ENCODE measurements at regions not wholly inside any gene's neighbourhood (a gene's known extent, or its start where the extent isn't known, plus 50 kb on each side); places are given as distances from the start of the nearest gene placed in this dataset.
"Not testable (repeated sequence)": the region's sequence is repeated elsewhere in the genome, so short reads cannot be mapped to it uniquely, and the experiment has no call there.

DNA sequence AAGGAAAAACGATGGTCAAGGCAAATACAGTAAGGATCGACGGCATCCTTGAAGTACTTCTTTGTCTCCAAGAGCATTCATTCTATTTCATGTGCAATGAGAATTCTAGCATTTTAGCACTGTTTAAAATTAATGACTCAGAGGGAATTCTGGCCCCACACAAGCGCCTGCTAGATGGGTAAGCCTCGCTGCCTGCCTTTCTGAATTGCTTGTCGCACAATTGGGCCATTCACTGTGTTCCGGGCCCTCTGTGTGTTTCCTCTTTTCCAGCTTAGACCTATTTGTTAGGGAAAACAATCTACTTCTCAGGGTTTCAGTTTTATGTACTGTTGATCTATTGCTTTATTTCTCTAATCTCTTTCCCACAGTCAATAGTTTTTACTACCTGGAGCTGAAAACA lies 204.7 kb upstream of the ZNF32 start:
- ATAC-seq (no peak), DNase-seq (no peak)
- Mint-ChIP-seq H3K27me3 (ENCODE audit: low read depth) (no peaks in the 10 kb centered on the region), H3K4me3 (no peak overlapping the region), H3K36me3 (ENCODE audit: insufficient read depth) (no peaks in the 10 kb centered on the region), H3K9me3 (no peaks in the 10 kb centered on the region), H3K4me1 (ENCODE audit: low read depth) (no peaks in the 10 kb centered on the region)

DNA sequence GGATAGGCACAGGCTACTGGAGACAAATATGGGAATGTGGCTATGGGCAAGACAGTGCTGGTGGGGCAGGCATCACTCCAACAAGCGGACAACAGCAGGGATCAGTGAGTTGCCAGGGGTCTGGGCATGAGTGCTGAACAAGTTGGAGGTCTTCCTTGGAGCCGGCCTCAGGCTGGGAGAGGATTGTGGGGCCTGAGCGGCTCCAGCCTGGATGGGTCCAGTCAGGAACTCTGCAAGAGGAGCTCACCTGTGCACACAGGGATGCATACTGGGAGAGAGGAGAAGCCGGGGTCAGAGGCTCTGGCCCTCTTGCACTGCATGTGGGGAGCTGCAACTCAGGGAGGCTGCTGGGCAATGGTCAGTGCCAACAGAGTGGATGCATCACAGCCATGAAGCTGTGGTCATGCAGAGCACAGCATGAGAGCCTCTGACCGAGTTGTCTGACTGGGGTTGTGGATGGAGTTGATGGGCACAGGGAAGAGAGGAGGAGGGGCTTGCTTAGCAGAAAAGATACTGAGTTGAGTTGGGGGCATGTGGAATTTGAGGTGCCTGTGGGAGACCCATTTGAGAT lies 204.0 kb upstream of the ZNF32 start:
- DNase-seq: no peak
- no peaks in the 10 kb centered on the region for H3K36me3 Mint-ChIP-seq (ENCODE audit: insufficient read depth)
- H3K4me1 Mint-ChIP-seq (ENCODE audit: low read depth): peaks cover under 1% of the 10 kb centered on the region
- H3K27me3 Mint-ChIP-seq (ENCODE audit: low read depth): no peaks in the 10 kb centered on the region
- H3K4me3 Mint-ChIP-seq: no peak overlapping the region
- no peak for ATAC-seq
- H3K9me3 Mint-ChIP-seq: no peaks in the 10 kb centered on the region

- no peaks in the 10 kb centered on the region for H3K36me3 Mint-ChIP-seq (ENCODE audit: insufficient read depth)
- ATAC-seq: no peak
Measured at GRCh38 chr10:43852149-43852548, 203.5 kb upstream of the ZNF32 start.

GRCh38 chr10:43851030-43851429 lies 202.3 kb upstream of the ZNF32 start:
- DNase-seq (no peak), ATAC-seq (no peak)
- Mint-ChIP-seq H3K9me3 (no peaks in the 10 kb centered on the region), H3K27me3 (ENCODE audit: low read depth) (no peaks in the 10 kb centered on the region), H3K36me3 (ENCODE audit: insufficient read depth) (no peaks in the 10 kb centered on the region), H3K4me1 (ENCODE audit: low read depth) (peaks cover 17% of the 10 kb centered on the region), H3K4me3 (no peak overlapping the region)

More at GRCh38 chr10:43852149-43852548, 203.5 kb upstream of the ZNF32 start:
- Mint-ChIP-seq H3K4me3 (no peak overlapping the region), H3K9me3 (no peaks in the 10 kb centered on the region), H3K27me3 (ENCODE audit: low read depth) (no peaks in the 10 kb centered on the region), H3K4me1 (ENCODE audit: low read depth) (peaks cover 6% of the 10 kb centered on the region)
- no peak for DNase-seq

DNA sequence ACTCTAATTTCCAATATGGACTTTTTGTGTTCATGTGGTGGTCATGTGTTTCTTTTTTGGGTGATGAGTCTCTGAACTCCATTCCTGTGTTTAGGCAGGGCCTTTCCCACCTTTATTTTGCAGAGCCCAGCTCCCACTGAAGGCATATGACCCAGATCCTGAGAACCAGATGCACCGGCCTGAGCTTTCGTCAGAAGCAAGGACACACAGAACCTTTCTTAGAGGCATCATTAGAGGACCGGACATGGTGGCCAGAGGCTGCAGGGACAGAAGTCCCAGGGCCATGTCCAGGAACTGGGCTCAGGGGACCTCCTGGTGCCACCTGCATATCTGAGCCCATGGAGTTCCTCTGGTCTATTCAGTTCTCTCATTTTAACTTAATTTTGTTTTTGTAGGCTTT lies 200.9 kb upstream of the ZNF32 start:
- no peaks in the 10 kb centered on the region for H3K27me3 Mint-ChIP-seq (ENCODE audit: low read depth)
- H3K36me3 Mint-ChIP-seq (ENCODE audit: insufficient read depth): no peaks in the 10 kb centered on the region
- no peak overlapping the region for H3K4me3 Mint-ChIP-seq
- DNase-seq: no peak
- H3K9me3 Mint-ChIP-seq: no peaks in the 10 kb centered on the region
- H3K4me1 Mint-ChIP-seq (ENCODE audit: low read depth): peaks cover 28% of the 10 kb centered on the region
- ATAC-seq: no peak

DNA sequence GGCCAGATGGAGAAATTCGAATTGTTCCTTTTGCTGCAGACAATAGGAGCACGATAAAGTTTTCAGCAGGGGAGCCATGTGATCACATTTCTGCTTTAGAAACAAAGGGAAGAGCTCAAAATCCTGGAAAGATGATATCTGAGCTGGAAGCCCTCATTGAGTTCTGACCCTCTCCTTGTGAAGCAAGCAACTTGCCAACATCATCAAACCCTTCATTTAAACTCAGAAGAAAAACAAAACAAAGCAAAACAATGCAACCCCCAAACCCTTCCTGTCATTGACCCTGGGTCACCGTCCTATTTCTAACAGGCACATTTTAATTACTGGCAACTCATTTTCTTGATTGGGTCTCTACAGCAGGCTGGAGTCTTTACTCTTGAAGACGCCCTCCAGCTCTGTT lies 198.3 kb upstream of the ZNF32 start:
- ATAC-seq (no peak), DNase-seq (no peak)
- Mint-ChIP-seq H3K27me3 (ENCODE audit: low read depth) (no peaks in the 10 kb centered on the region), H3K4me1 (ENCODE audit: low read depth) (peaks cover 28% of the 10 kb centered on the region), H3K36me3 (ENCODE audit: insufficient read depth) (no peaks in the 10 kb centered on the region), H3K4me3 (no peak overlapping the region), H3K9me3 (no peaks in the 10 kb centered on the region)

DNA sequence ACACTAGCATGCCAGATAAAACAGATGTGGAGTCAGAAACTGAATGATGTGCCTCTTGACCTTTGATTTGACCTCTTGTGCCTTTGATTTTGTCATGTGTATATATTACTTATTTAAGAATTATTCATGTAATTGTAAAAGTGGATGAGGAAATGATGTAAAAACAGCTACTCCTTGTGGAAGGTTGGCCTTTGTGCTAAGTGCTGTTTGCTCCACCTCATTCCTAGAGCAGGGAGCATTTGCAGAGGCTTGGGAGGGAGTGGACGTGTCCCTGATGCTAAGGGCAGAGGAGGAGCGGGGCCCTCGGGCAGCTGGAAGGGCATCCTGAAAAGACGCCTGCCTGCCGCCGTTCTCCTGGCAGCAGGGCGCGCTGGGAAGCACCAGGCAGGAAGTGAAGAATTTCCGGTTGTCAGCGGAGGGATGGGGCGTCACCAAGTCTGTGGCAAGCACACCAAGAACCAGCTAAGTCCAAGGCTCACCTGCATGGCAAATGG lies 197.6 kb upstream of the ZNF32 start:
- Mint-ChIP-seq H3K4me3 (peak overlapping the region; percentile 78), H3K4me1 (ENCODE audit: low read depth) (peaks cover 28% of the 10 kb centered on the region), H3K27me3 (ENCODE audit: low read depth) (no peaks in the 10 kb centered on the region), H3K9me3 (no peaks in the 10 kb centered on the region), H3K36me3 (ENCODE audit: insufficient read depth) (no peaks in the 10 kb centered on the region)
- DNase-seq (peak; percentile 17), ATAC-seq (peak; percentile 60 to 67)

DNA sequence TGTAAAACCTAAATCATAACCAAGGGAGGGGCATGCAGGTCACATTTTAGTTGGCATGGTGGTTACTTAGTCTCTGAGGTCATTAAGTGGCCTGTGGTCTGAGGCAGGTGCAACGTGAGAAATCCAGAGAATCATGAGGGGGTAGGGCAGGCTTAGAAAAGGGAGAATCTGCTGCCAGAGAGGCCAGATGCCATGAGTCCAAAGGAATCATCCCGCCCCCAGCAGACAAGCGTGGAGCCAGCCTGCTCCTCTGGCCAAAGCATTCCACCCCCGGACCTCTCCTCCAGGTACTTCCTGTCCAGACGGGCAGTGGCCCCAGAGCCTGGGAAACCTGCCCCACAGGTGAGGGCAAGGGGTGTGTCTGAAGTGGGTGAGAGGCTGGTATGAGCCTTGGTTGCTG lies 196.4 kb upstream of the ZNF32 start:
- no peak for DNase-seq
- Mint-ChIP-seq H3K27me3 (ENCODE audit: low read depth) (no peaks in the 10 kb centered on the region), H3K9me3 (no peaks in the 10 kb centered on the region), H3K36me3 (ENCODE audit: insufficient read depth) (no peaks in the 10 kb centered on the region), H3K4me3 (no peak overlapping the region), H3K4me1 (ENCODE audit: low read depth) (peaks cover 28% of the 10 kb centered on the region)
- ATAC-seq: no peak

DNA sequence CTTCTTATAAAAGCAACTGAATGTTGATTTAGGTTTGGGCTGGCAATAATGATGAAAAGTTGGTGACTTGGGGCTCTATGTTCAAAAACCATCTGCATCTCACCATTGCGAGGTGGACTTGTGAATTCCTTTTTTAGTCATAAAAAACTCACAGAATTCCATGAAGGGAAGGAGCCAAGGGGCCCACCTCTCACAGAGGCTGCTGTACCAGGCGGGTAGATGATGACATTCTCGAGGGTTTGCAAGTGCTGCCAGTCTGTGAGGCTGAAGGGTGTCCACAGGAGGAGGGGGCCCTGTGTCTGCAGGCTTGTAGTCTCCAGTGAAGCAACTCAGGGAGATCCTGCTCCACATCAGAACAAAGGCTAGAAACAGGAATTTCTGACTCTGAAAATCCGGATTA lies 195.5 kb upstream of the ZNF32 start:
- Mint-ChIP-seq H3K9me3 (no peaks in the 10 kb centered on the region), H3K36me3 (ENCODE audit: insufficient read depth) (no peaks in the 10 kb centered on the region), H3K4me3 (no peak overlapping the region), H3K4me1 (ENCODE audit: low read depth) (peaks cover 28% of the 10 kb centered on the region), H3K27me3 (ENCODE audit: low read depth) (no peaks in the 10 kb centered on the region)
- no peak for ATAC-seq
- no peak for DNase-seq

DNA sequence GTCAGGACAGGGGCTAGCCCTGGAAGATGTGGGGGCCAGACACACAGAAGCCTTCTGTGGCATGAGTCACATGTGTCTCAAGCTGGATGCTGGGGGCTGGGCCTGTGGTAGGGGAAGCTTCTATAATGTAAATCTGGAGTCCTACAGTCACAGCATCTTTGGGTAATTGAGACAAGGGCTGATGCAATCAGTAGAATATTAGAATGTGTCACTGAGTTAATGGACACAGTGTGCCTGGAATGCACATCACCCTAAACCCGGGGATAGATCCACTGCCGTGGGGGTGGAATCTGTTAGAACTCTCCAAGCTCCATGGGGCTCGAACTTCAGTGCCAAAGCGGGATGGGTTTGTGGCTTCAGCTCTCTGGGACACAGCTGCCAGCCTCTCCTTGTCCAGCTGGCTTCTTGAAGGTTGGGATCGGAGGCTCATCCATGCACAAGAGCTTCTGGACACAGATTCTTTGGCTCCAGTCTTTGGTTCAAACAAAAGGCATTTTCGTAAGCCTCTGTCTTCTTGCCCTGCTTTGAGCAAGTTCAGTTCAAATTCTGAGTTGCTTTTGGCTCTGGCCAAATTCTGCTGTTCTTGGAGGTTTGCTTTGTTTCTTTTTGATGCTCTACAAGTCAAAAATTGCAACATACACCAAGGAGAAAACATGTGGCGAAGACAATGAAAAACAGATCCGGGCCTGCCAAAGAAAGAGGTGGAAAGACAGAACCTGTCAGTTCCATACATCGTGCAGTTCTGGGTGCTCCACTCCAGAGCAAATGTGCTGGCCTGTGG lies 194.8 kb upstream of the ZNF32 start:
- H3K36me3 Mint-ChIP-seq (ENCODE audit: insufficient read depth): no peaks in the 10 kb centered on the region
- no peaks in the 10 kb centered on the region for H3K27me3 Mint-ChIP-seq (ENCODE audit: low read depth)
- no peak for ATAC-seq
- H3K4me3 Mint-ChIP-seq: no peak overlapping the region
- no peaks in the 10 kb centered on the region for H3K9me3 Mint-ChIP-seq
- DNase-seq: no peak
- peaks cover 28% of the 10 kb centered on the region for H3K4me1 Mint-ChIP-seq (ENCODE audit: low read depth)

DNA sequence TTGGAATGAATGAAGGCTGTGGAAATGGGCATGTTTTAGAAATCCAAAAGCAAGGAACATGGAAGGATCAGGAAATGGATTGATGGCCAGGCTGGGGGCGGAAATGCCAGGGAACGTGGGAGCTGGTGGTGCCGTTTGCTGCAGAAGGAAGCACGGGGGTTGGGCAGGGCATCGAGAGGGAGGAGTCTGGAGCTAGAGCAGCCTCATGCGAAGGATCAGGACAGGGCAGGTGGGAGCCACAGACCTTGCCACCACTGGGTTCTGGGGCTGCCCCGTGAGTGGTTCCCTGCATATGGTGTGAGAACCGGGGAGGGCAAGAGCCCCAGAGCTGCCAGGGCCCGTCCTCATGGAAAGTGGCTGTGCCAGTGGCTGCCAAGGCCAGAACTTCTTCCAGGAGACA lies 193.8 kb upstream of the ZNF32 start:
- H3K4me1 Mint-ChIP-seq (ENCODE audit: low read depth): peaks cover 25% of the 10 kb centered on the region

GRCh38 chr10:43842072-43842471 lies 193.4 kb upstream of the ZNF32 start:
- Mint-ChIP-seq H3K9me3 (no peaks in the 10 kb centered on the region), H3K27me3 (ENCODE audit: low read depth) (no peaks in the 10 kb centered on the region), H3K4me3 (no peak overlapping the region), H3K4me1 (ENCODE audit: low read depth) (peaks cover 22% of the 10 kb centered on the region), H3K36me3 (ENCODE audit: insufficient read depth) (no peaks in the 10 kb centered on the region)
- ATAC-seq (no peak), DNase-seq (no peak)

More for the DNA sequence above, 193.8 kb upstream of the ZNF32 start:
- H3K36me3 Mint-ChIP-seq (ENCODE audit: insufficient read depth): no peaks in the 10 kb centered on the region
- H3K4me3 Mint-ChIP-seq: no peak overlapping the region
- H3K9me3 Mint-ChIP-seq: no peaks in the 10 kb centered on the region
- ATAC-seq: no peak
- DNase-seq: no peak
- H3K27me3 Mint-ChIP-seq (ENCODE audit: low read depth): no peaks in the 10 kb centered on the region

- Mint-ChIP-seq H3K4me3 (no peak overlapping the region), H3K9me3 (peaks cover 2% of the 10 kb centered on the region), H3K27me3 (ENCODE audit: low read depth) (no peaks in the 10 kb centered on the region), H3K36me3 (ENCODE audit: insufficient read depth) (no peaks in the 10 kb centered on the region), H3K4me1 (ENCODE audit: low read depth) (peaks cover 3% of the 10 kb centered on the region)
- ATAC-seq (no peak), DNase-seq (no peak)
Measured at GRCh38 chr10:43839973-43840372, 191.3 kb upstream of the ZNF32 start.

DNA sequence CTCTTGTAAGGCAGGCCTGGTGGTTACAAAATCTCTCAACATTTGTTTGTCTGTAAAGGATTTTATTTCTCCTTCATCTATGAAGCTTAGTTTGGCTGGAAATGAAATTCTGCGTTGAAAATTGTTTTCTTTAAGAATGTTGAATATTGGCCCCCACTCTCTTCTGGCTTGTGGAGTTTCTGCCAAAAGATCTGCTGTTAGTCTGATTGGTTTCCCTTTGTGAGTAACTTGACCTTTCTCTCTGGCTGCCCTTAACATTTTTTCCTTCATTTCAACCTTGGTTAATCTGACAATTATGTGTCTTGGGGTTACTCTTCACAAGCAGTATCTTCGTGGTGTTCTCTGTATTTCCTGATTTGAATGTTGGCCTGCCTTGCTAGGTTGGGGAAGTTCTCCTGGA lies 186.1 kb upstream of the ZNF32 start:
- not testable (repeated sequence) for H3K4me3 Mint-ChIP-seq; ATAC-seq; H3K27me3 Mint-ChIP-seq (ENCODE audit: low read depth); H3K9me3 Mint-ChIP-seq; DNase-seq; H3K4me1 Mint-ChIP-seq (ENCODE audit: low read depth); H3K36me3 Mint-ChIP-seq (ENCODE audit: insufficient read depth)

GRCh38 chr10:43827853-43828252 lies 179.2 kb upstream of the ZNF32 start:
- H3K36me3 Mint-ChIP-seq (ENCODE audit: insufficient read depth): no peaks in the 10 kb centered on the region
- DNase-seq (no peak), ATAC-seq (no peak)
- peaks cover 10% of the 10 kb centered on the region for H3K4me1 Mint-ChIP-seq (ENCODE audit: low read depth)
- H3K4me3 Mint-ChIP-seq: no peak overlapping the region
- H3K9me3 Mint-ChIP-seq: peaks cover 4% of the 10 kb centered on the region
- no peaks in the 10 kb centered on the region for H3K27me3 Mint-ChIP-seq (ENCODE audit: low read depth)
